ENCODE measurements at regions not wholly inside any gene's neighbourhood (a gene's known extent, or its start where the extent isn't known, plus 50 kb on each side); places are given as distances from the start of the nearest gene placed in this dataset.
"Not testable (repeated sequence)": the region's sequence is repeated elsewhere in the genome, so short reads cannot be mapped to it uniquely, and the experiment has no call there.

- peak; percentile 82 for DNase-seq (ENCODE audit: low spot score)
Observed at GRCh38 chr9:33623658-33624586, 99.9 kb downstream of the ANKRD18B start.

DNA sequence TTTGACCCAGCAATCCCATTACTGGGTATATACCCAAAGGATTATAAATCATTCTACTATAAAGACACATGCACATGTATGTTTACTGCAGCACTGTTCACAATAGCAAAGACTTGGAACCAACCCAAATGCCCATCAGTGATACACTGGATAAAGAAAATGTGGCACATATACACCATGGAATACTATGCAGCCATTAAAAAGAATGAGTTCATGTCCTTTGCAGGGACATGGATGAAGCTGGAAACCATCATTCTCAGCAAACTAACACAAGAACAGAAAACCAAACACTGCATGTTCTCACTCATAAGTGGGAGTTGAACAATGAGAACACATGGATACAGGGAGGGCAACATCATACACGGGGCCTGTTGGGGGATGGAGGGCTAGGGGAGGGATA is 104.3 kb downstream of the ANKRD18B start:
- not testable (repeated sequence) for DNase-seq (ENCODE audit: low spot score)

GRCh38 chr9:33628865-33629410 is 104.9 kb downstream of the ANKRD18B start:
- no peak for DNase-seq (ENCODE audit: low spot score)

- DNase-seq (ENCODE audit: low spot score) = no peak
Observed at GRCh38 chr9:33633636-33634035, 109.6 kb downstream of the ANKRD18B start.

DNA sequence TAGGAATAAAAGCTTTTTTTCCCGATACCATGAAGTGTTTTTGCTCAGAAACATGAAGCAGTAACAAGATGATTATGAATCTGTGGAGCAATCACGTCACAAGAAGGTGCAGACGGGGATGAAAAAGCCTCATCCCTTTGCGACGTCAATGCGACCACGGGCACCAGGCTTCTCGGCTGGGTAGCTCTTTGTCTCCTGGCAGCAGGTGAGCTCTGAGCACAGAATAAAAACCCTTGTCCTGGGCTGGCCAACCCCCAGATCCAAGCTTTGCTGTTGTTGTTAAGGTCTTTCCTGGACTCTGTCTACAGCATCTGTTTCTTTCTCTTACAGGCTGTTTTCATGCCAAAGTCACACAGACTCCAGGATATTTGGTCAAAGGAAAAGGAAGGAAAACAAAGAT is 113.8 kb downstream of the ANKRD18B start:
- DNase-seq (ENCODE audit: low spot score) = no peak

DNA sequence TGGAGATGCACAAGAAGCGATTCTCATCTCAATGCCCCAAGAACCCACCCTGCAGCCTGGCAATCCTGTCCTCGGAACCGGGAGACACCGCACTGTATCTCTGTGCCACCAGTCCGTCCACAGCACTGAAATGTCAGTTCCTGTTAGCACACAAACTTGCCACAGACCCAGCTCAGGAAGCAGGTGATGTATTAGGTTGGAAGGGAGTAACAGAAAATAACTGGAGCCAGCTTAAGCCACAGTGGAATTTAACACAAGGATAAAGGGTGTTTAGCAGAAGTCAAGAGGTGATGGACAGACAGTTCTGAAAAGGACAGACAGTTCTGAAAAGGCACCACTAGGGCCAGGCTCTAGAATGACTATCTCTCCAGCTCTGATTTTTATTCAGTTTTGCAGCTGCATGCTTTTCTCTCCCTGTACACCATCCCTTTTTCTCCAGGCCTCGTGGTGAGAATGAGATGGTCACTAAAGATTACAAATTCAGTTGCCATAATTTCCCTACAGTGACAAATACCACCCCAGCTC is 114.4 kb downstream of the ANKRD18B start:
- DNase-seq (ENCODE audit: low spot score) = no peak

DNA sequence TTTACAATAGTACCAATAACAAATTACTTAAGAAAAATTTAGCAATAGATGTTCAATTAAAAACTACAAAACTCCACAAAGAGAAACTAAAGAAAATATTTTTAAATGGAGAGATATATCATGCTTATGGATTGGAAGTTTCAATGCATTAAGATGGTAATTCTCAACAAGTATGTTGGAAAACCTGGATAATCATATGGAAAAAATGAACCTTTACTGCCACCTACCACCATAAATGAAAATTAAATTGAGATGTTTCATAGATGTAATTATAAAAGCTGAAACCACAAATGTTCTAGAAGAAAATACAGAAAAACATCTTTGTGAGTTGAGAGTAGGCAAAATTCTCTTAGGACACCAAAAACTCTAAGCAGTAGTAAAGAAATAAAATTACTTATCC is 121.7 kb downstream of the ANKRD18B start:
- no peak for DNase-seq (ENCODE audit: low spot score)

GRCh38 chr9:33649463-33649862 is 125.4 kb downstream of the ANKRD18B start:
- no peak for DNase-seq (ENCODE audit: low spot score)

DNA sequence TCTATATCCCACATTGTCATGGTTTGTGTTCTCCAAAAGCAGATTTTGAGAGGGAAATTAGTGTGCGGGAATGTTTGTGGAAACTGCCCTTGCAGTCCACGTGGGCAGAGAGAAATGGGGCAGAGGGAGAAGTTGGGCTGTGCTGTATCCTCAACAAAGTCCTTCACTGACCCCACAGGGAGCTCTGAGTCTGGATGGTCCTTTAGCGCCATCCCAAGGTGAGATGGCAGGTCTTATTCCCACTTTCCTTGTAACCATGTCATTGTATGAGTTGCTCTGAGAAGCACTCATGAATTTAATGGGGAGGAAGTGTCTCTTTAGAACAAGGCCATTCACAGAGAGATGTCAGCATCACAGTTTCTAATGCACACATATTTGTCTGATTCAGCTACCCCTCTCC is 127.1 kb downstream of the ANKRD18B start:
- DNase-seq (ENCODE audit: low spot score) = no peak

- DNase-seq (ENCODE audit: low spot score) = peak; percentile 60
Observed at GRCh38 chr9:33659921-33660320, 135.4 kb upstream of the PRSS3 start.

DNA sequence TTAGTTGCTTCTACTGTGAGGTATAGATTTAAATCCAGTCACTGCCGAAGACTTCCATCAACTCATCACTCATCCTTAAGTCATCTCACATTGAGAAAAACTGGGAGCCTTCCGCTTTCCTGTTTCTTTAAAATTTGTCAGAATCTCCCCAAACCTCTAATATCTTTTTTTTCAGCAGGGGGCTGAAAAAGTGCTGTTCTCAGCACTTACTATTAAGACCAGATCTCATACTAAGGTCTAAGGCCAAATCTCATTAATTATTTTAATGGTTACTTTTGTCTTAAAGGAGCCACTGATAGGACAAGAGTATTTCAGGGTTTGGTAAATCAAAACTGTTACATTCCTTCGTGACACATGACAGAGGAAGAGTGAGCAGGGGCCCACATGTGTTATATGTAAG is 134.6 kb upstream of the PRSS3 start:
- no peak for DNase-seq (ENCODE audit: low spot score)

DNA sequence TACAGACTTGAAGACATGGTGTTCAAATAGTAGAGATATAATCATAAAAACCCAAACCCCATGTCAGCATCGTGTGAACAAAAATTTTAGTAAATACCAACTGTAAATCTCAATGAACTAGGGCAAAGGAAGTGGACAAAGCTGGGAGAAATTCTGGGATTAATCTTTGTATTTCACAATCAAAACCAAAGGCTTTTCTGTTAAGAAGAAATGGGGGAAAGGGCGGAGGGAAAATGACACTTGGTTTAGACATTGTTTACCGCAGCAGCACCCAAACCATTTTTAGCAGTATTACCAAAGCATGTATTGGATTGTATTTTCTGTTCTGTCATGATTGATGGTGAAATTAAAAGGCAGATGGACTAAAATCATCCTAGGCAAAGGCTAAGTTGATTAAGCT is 134.2 kb upstream of the PRSS3 start:
- no peak for DNase-seq (ENCODE audit: low spot score)

DNA sequence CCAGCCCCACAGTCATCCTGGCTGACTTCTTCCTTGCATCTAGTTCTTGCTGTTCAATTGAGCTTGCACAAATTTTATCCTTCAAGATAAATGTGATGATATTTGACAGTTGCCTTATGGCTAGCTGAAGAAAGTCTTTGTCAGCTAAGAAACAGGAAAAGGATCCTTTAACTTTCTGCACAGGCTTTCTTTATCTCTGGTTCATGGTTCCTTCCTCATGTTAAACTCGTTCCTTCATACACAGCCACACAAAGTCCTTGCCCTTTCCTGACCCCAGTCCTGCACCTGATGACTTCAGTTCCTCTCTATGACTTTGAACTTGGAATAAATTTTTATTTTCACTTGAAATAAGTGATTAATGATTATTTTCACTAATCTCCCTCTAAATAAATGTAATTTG is 132.5 kb upstream of the PRSS3 start:
- no peak for DNase-seq (ENCODE audit: low spot score)

- DNase-seq (ENCODE audit: low spot score) = peak; percentile 51
Observed at GRCh38 chr9:33676194-33676745, 119.1 kb upstream of the PRSS3 start.

- DNase-seq (ENCODE audit: low spot score) = no peak
Observed at GRCh38 chr9:33676746-33677505, 118.4 kb upstream of the PRSS3 start.

DNA sequence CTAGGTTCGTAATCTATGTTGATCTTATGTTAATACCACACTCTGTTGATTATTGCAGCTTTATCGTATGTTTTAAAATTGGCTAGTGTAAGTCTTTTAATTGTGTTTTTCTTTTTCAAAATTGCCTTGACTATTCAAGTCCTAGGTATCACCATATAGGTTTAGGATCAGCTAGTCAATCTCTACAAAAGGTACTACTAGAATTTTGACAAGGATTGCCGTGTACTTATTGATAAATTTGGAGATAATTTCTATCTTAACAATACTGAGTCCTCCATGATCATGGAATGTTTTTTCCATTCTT is 117.9 kb upstream of the PRSS3 start:
- peak; percentile 69 for DNase-seq (ENCODE audit: low spot score)

DNA sequence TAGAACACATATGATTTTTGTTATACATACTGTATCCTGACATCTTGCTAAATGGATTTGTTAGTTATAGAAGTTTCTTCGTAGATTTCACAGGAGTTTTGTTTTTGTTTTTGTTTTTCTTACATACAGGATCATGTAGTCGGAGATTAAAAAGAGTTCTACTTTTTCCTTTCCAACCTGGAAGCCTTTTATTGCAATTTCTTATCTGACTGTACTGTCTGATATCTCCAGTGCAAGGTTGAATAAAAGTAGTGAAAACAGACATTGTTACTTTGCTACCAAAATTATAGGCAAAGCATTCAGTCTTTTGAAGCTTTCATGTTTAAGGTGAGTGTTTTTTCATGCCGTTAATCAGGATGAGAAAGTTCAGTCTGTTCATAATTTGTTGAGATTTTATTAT is 117.4 kb upstream of the PRSS3 start:
- peak; percentile 19 for DNase-seq (ENCODE audit: low spot score)

DNA sequence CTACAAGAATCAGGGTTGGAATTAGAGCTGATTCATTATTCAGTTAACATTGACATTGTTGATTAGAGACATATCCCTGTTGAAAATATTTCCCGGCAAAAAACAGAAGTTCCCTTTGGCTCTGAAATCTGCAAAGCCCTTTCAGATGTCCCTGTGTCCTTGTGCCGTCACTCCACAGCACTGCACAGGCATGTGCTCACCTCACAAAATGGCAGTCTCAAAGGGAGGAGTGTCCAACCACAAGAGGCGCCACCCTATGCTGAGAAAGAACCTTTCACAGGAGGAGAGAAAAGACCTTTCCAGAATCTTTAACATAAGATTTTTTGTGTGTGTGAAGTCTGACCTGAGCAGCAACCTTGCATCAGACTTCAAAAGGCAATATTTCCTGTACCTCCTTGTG is 112.8 kb upstream of the PRSS3 start:
- no peak for DNase-seq (ENCODE audit: low spot score)

GRCh38 chr9:33684831-33685230 is 110.5 kb upstream of the PRSS3 start:
- DNase-seq (ENCODE audit: low spot score) = no peak

DNA sequence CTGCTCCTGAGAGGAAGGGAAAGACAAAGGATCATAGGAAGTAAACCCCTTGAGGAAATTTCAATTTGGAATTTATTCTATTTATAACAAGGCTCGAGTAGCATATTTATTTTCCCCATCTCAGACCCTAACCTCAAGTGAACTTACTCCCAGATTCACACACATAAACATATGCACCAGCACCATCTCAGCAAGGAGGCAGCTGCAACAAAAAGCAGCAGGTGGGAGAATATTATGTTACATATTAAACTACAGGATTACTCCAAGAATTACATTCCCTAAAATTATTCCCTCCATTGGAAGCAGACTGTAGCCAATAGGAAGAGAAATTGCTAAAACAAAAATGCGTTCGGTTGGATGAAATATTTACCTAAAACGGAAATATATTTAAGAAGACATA is 108.4 kb upstream of the PRSS3 start:
- DNase-seq (ENCODE audit: low spot score) = no peak

- DNase-seq (ENCODE audit: low spot score) = no peak
Observed at GRCh38 chr9:33687779-33688178, 107.6 kb upstream of the PRSS3 start.

DNA sequence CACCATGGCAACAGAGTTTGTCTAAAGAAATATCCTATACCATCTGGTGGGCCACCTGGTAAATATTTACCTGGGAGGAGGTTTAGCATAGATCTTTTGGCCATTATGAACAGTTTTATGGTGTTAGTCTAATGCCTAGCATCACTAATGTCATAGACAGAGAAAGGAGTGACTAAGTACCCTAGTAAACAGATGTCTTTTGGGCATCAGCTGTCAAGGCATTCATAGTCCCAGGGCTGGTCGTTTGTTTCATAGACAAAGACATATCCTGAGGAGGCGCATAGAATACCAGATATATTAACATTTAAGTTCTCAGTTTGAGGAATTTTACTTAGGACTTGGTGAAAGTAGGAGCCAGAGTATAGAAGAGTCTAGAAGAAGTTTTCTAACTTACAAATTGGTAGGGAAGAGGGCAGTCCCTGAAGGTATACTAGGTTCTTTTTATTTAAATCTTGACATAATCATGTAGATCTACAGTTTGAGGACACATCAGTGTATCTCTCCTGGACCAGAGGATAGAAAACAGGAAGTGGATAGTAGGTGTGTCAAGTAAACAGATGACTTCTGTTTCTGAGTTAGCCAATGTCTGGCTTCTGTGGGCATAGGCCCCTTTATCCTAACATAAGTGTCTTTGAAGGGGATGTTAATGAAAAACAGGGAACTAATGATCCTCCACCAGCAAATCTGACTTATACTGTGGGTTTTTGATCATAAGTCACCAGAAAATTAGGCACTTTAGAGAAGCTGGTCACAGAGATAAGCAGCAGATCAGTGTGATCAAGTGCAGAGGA is 105.0 kb upstream of the PRSS3 start:
- DNase-seq (ENCODE audit: low spot score) = no peak

Data from pons (tissue), 1 donor.